Heart left ventricle (tissue), 13 donors: ENCODE measurements at regions not wholly inside any gene's neighbourhood (a gene's known extent, or its start where the extent isn't known, plus 50 kb on each side); places are given as distances from the start of the nearest gene placed in this dataset.

Experiments used
- POLR2A ChIP-seq, 2 donors: fragments of 450-650 bp; IDR thresholded peaks; one replicate each; pipeline ENCODE4 v1.6.1; 2017; ENCODE audit warnings: antibody characterized with exemption in 2 of 2, mild to moderate bottlenecking in 2 of 2, moderate library complexity in 2 of 2
- TF ChIP-seq, protein P1 (sequence below), 12 donors: fragments of 200-600 bp; sonication (generic) in 4 of 12; IDR thresholded peaks; one replicate each; pipeline versions ENCODE4 v1.5.0 to v1.8.0; 2018 to 2022; ENCODE audit warnings: antibody characterized with exemption in 12 of 12, mild to moderate bottlenecking in 5 of 12
- donor health status: ischemic (EF 13 %, LVEDD 7.1; RV severe dilation, severe dysfunction).
- donor health status: DM: no; HTN: yes; CAD: no.
- donor health status: DM: no; HTN: no; CAD: no.
- donor health status: ischemic (EF 25% LVEDD 6.9; RV normal size, moderate dysfunction).
- donor health status: ischemic (EF 25% LVEDD 5.7; RV mildly dilated, moderate dysfunction).
- donor health status: ischemic (EF 35%, LVEDD 5.7; RV mildly dilated, moderate dysfunction).
- donor health status: nonischemic (EF 11% LVEDD 7.7; RV severe dilation, severe dysfunction).
- donor health status: DM: yes; HTN: yes; CAD: no.
- donor health status: PGD.
- donor health status: ischemic (EF 29% LVEDD 5.4; RV normal size, mild dysfunction).
- donor health status: nonischemic (EF 23%, LVEDD 6.1; RV moderate dilation, normal function).

DNA sequence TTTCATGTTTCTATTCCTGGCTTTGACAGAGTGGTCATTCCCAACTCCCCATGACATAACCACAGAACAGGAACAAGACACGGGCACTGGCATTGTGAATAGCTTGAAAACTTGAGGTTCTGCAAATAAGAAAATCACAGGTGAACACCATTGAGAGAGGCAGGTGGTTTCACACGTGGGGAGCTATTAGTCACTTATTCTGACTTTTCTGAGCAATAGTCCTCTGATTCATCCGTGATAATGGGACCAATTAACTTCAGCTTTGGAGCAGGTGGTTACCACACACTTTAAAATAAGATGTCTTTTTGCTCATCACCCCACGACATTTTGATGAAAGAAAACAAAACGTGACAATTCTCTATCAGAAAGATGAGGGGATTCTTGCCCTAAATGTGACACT is 224.7 kb downstream of the KLF13 start:
- TF ChIP-seq, protein P1, sequence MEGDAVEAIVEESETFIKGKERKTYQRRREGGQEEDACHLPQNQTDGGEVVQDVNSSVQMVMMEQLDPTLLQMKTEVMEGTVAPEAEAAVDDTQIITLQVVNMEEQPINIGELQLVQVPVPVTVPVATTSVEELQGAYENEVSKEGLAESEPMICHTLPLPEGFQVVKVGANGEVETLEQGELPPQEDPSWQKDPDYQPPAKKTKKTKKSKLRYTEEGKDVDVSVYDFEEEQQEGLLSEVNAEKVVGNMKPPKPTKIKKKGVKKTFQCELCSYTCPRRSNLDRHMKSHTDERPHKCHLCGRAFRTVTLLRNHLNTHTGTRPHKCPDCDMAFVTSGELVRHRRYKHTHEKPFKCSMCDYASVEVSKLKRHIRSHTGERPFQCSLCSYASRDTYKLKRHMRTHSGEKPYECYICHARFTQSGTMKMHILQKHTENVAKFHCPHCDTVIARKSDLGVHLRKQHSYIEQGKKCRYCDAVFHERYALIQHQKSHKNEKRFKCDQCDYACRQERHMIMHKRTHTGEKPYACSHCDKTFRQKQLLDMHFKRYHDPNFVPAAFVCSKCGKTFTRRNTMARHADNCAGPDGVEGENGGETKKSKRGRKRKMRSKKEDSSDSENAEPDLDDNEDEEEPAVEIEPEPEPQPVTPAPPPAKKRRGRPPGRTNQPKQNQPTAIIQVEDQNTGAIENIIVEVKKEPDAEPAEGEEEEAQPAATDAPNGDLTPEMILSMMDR (IDR thresholded peaks at IDR 0.05) = no peak
- TF ChIP-seq POLR2A (IDR thresholded peaks at IDR 0.05) = no peak
